ENCODE measurements at regions not wholly inside any gene's neighbourhood (a gene's known extent, or its start where the extent isn't known, plus 50 kb on each side); places are given as distances from the start of the nearest gene placed in this dataset.

DNA sequence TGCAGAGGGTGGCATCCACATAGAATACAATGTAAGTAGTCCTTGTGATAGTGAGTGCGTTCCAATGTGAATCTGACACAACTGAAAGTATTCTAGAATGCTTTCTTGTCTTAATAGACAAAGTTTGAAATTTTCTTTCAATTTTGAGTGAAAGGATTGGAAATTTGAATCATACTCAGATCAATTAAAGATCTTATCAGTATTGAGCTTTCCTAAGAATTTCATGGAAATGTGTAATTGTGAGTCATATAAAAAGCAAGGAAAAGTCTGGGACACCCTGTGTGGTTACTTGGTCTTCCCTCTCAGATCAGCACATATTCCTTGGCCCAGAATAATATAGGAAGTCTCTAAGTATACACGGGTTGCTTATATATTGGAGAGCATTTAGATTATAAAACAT is 99.1 kb downstream of the MBL2 start:
- H3F3A ChIP-seq (ENCODE audit: insufficient read depth, low read length), result no peaks in the 10 kb centered on the region
- no peaks in the 10 kb centered on the region for H3K4me1 ChIP-seq (ENCODE audit: insufficient read depth, low read length, severe bottlenecking)

DNA sequence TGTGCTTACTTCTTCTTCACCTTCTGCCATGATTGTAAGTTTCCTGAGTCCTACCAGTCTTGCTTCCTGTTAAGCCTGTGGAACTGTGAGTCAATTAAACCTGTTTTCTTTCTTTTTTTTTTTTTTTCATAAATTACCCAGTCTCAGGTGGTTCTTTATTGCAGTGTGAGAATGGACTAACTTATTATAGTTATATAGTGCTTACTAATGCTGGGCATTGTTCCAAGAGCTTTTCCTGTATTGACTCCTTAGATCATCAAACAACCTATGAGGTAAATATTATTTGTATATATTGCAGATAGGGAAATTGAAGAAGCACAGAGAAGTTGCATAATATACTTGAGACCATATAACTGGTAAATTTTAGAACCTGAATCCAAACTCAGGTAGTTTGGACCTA is 98.1 kb downstream of the MBL2 start:
- Histone ChIP-seq H3K27me3 (ENCODE audit: insufficient read depth, low read length) (no peaks in the 10 kb centered on the region), H3K9me2 (ENCODE audit: low read depth, low read length) (no peaks in the 10 kb centered on the region), H3K79me2 (ENCODE audit: insufficient read depth, low read length) (no peaks in the 10 kb centered on the region), H2AFZ (ENCODE audit: low read length) (no peak overlapping the region), H3K4me2 (ENCODE audit: low read length) (no peak overlapping the region), H3K4me1 (ENCODE audit: insufficient read depth, low read length, severe bottlenecking) (no peaks in the 10 kb centered on the region), H4K20me1 (ENCODE audit: insufficient read depth, low read length) (no peaks in the 10 kb centered on the region), H3K9me3 (ENCODE audit: low read length) (no peaks in the 10 kb centered on the region), H3F3A (ENCODE audit: insufficient read depth, low read length) (no peaks in the 10 kb centered on the region), H3K9ac (ENCODE audit: low read length) (no peak overlapping the region), H3K4me3 (ENCODE audit: low read depth, low read length, poor library complexity, severe bottlenecking) (no peak overlapping the region), H3K27ac (ENCODE audit: low read depth, low read length, poor library complexity, severe bottlenecking) (no peak overlapping the region), H3K36me3 (ENCODE audit: insufficient read depth, low read length) (no peaks in the 10 kb centered on the region)
- no peak for TF ChIP-seq EZH2 (IDR thresholded peaks at IDR 0.05; ENCODE audit: borderline replicate concordance, low read length)
- TF ChIP-seq, protein P1, sequence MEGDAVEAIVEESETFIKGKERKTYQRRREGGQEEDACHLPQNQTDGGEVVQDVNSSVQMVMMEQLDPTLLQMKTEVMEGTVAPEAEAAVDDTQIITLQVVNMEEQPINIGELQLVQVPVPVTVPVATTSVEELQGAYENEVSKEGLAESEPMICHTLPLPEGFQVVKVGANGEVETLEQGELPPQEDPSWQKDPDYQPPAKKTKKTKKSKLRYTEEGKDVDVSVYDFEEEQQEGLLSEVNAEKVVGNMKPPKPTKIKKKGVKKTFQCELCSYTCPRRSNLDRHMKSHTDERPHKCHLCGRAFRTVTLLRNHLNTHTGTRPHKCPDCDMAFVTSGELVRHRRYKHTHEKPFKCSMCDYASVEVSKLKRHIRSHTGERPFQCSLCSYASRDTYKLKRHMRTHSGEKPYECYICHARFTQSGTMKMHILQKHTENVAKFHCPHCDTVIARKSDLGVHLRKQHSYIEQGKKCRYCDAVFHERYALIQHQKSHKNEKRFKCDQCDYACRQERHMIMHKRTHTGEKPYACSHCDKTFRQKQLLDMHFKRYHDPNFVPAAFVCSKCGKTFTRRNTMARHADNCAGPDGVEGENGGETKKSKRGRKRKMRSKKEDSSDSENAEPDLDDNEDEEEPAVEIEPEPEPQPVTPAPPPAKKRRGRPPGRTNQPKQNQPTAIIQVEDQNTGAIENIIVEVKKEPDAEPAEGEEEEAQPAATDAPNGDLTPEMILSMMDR (IDR thresholded peaks at IDR 0.05; ENCODE audit: low read length), result no peak

More for the DNA sequence above, 99.1 kb downstream of the MBL2 start:
- Histone ChIP-seq H4K20me1 (ENCODE audit: insufficient read depth, low read length) (no peaks in the 10 kb centered on the region), H3K79me2 (ENCODE audit: insufficient read depth, low read length) (no peaks in the 10 kb centered on the region), H3K27ac (ENCODE audit: low read depth, low read length, poor library complexity, severe bottlenecking) (no peak overlapping the region), H3K9me2 (ENCODE audit: low read depth, low read length) (no peaks in the 10 kb centered on the region), H3K36me3 (ENCODE audit: insufficient read depth, low read length) (no peaks in the 10 kb centered on the region), H3K4me2 (ENCODE audit: low read length) (no peak overlapping the region), H3K9me3 (ENCODE audit: low read length) (no peaks in the 10 kb centered on the region), H2AFZ (ENCODE audit: low read length) (no peak overlapping the region), H3K9ac (ENCODE audit: low read length) (no peak overlapping the region), H3K27me3 (ENCODE audit: insufficient read depth, low read length) (no peaks in the 10 kb centered on the region), H3K4me3 (ENCODE audit: low read depth, low read length, poor library complexity, severe bottlenecking) (no peak overlapping the region)
- TF ChIP-seq, protein P1 (IDR thresholded peaks at IDR 0.05; ENCODE audit: low read length), result no peak
- TF ChIP-seq EZH2 (IDR thresholded peaks at IDR 0.05; ENCODE audit: borderline replicate concordance, low read length), result no peak

DNA sequence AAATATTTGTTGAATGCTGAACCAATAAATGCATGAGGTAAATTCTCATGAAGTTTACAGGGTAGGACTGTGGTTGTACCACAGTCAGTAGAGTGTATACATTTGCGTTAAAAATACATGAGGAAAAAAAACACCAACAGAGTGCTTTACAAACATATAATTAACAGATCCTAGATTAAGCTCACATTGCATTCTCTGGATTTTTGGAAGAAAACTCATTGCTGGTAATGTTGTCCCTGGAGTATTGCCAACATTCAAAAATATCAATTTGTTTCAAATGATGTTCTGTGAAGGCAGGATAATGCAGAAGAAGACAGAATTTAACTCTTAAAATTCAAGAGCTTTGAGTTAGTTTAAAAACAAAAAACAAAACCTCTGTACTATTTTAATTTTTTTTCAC is 95.5 kb downstream of the MBL2 start:
- H4K20me1 ChIP-seq (ENCODE audit: insufficient read depth, low read length), result no peaks in the 10 kb centered on the region
- H3F3A ChIP-seq (ENCODE audit: insufficient read depth, low read length), result no peaks in the 10 kb centered on the region
- no peak overlapping the region for H2AFZ ChIP-seq (ENCODE audit: low read length)
- H3K36me3 ChIP-seq (ENCODE audit: insufficient read depth, low read length), result no peaks in the 10 kb centered on the region
- no peaks in the 10 kb centered on the region for H3K9me3 ChIP-seq (ENCODE audit: low read length)
- no peak overlapping the region for H3K9ac ChIP-seq (ENCODE audit: low read length)
- no peaks in the 10 kb centered on the region for H3K4me1 ChIP-seq (ENCODE audit: insufficient read depth, low read length, severe bottlenecking)
- H3K4me3 ChIP-seq (ENCODE audit: low read depth, low read length, poor library complexity, severe bottlenecking), result no peak overlapping the region
- H3K4me2 ChIP-seq (ENCODE audit: low read length), result no peak overlapping the region
- no peaks in the 10 kb centered on the region for H3K27me3 ChIP-seq (ENCODE audit: insufficient read depth, low read length)
- TF ChIP-seq, protein P1 (IDR thresholded peaks at IDR 0.05; ENCODE audit: low read length), result no peak
- no peak for TF ChIP-seq EZH2 (IDR thresholded peaks at IDR 0.05; ENCODE audit: borderline replicate concordance, low read length)
- no peaks in the 10 kb centered on the region for H3K9me2 ChIP-seq (ENCODE audit: low read depth, low read length)
- no peaks in the 10 kb centered on the region for H3K79me2 ChIP-seq (ENCODE audit: insufficient read depth, low read length)
- H3K27ac ChIP-seq (ENCODE audit: low read depth, low read length, poor library complexity, severe bottlenecking), result no peak overlapping the region
